ENCODE measurements at regions not wholly inside any gene's neighbourhood (a gene's known extent, or its start where the extent isn't known, plus 50 kb on each side); places are given as distances from the start of the nearest gene placed in this dataset.

GRCh38 chr9:10911373-10911772 lies 298.6 kb upstream of the PTPRD start:
- H3K4me1 ChIP-seq (ENCODE audit: insufficient read depth, low read length, poor library complexity, severe bottlenecking) = no peaks in the 10 kb centered on the region
- H3K4me3 ChIP-seq (ENCODE audit: low read depth, low read length, poor library complexity, severe bottlenecking) = no peak overlapping the region
- DNase-seq (ENCODE audit: low spot score) = no peak
- no peak overlapping the region for H3K27ac ChIP-seq (ENCODE audit: low read depth, low read length, poor library complexity, severe bottlenecking)
- CTCF ChIA-PET = no interaction called here
- intact Hi-C loops (cut with micrococcal nuclease; ENCODE audit: unreplicated experiment) = no loop called here
- H3K9me3 ChIP-seq (ENCODE audit: low read depth, low read length, poor library complexity, severe bottlenecking) = peaks cover 6% of the 10 kb centered on the region
- no peaks in the 10 kb centered on the region for H3K27me3 ChIP-seq (replicated peaks; ENCODE audit: insufficient read depth, low read depth, low read length, poor library complexity)
- TF ChIP-seq EZH2 (IDR thresholded peaks at IDR 0.05; ENCODE audit: borderline replicate concordance, low read depth, low read length, poor library complexity, severe bottlenecking) (no peak), CTCF (conservative IDR thresholded peaks at IDR 0.05; ENCODE audit: low read depth, low read length) (no peak)
- BruUV-seq (replicated peaks) = no TSS peak
- no peaks in the 10 kb centered on the region for H3K36me3 ChIP-seq (ENCODE audit: insufficient read depth, low read length, poor library complexity, severe bottlenecking)
- POLR2A ChIA-PET (ENCODE audit: low non-redundant PET) = no interaction called here

GRCh38 chr9:10917001-10917400 lies 304.2 kb upstream of the PTPRD start:
- intact Hi-C loops (cut with micrococcal nuclease; ENCODE audit: unreplicated experiment) = no loop called here
- BruUV-seq (replicated peaks) = no TSS peak
- CTCF ChIA-PET = no interaction called here

GRCh38 chr9:10921671-10922070 lies 308.9 kb upstream of the PTPRD start:
- no peaks in the 10 kb centered on the region for H3K27me3 ChIP-seq (replicated peaks; ENCODE audit: insufficient read depth, low read depth, low read length, poor library complexity)
- intact Hi-C loops (cut with micrococcal nuclease; ENCODE audit: unreplicated experiment) = no loop called here
- H3K36me3 ChIP-seq (ENCODE audit: insufficient read depth, low read length, poor library complexity, severe bottlenecking) = no peaks in the 10 kb centered on the region
- TF ChIP-seq EZH2 (IDR thresholded peaks at IDR 0.05; ENCODE audit: borderline replicate concordance, low read depth, low read length, poor library complexity, severe bottlenecking) = no peak
- no peak for TF ChIP-seq CTCF (conservative IDR thresholded peaks at IDR 0.05; ENCODE audit: low read depth, low read length)
- no peaks in the 10 kb centered on the region for H3K4me1 ChIP-seq (ENCODE audit: insufficient read depth, low read length, poor library complexity, severe bottlenecking)
- ChIA-PET CTCF (no interaction called here), POLR2A (ENCODE audit: low non-redundant PET) (no interaction called here)
- BruUV-seq (replicated peaks) = no TSS peak
- no peak overlapping the region for H3K27ac ChIP-seq (ENCODE audit: low read depth, low read length, poor library complexity, severe bottlenecking)
- no peak for DNase-seq (ENCODE audit: low spot score)
- no peaks in the 10 kb centered on the region for H3K9me3 ChIP-seq (ENCODE audit: low read depth, low read length, poor library complexity, severe bottlenecking)
- H3K4me3 ChIP-seq (ENCODE audit: low read depth, low read length, poor library complexity, severe bottlenecking) = no peak overlapping the region

More at GRCh38 chr9:10917001-10917400, 304.2 kb upstream of the PTPRD start:
- TF ChIP-seq EZH2 (IDR thresholded peaks at IDR 0.05; ENCODE audit: borderline replicate concordance, low read depth, low read length, poor library complexity, severe bottlenecking) (no peak), CTCF (conservative IDR thresholded peaks at IDR 0.05; ENCODE audit: low read depth, low read length) (no peak)
- Histone ChIP-seq H3K4me1 (ENCODE audit: insufficient read depth, low read length, poor library complexity, severe bottlenecking) (no peaks in the 10 kb centered on the region), H3K4me3 (ENCODE audit: low read depth, low read length, poor library complexity, severe bottlenecking) (no peak overlapping the region), H3K9me3 (ENCODE audit: low read depth, low read length, poor library complexity, severe bottlenecking) (no peaks in the 10 kb centered on the region), H3K36me3 (ENCODE audit: insufficient read depth, low read length, poor library complexity, severe bottlenecking) (no peaks in the 10 kb centered on the region), H3K27me3 (replicated peaks; ENCODE audit: insufficient read depth, low read depth, low read length, poor library complexity) (no peaks in the 10 kb centered on the region), H3K27ac (ENCODE audit: low read depth, low read length, poor library complexity, severe bottlenecking) (no peak overlapping the region)
- DNase-seq (ENCODE audit: low spot score) = no peak
- POLR2A ChIA-PET (ENCODE audit: low non-redundant PET) = interaction anchor here (0.6 kb wide), 1 partner anchor 185 kb away, joined by 3 read pairs; no protein-coding TSS in a partner anchor
